SU-DHL-6 (cell line): ENCODE measurements at regions not wholly inside any gene's neighbourhood (a gene's known extent, or its start where the extent isn't known, plus 50 kb on each side); places are given as distances from the start of the nearest gene placed in this dataset.

Source experiments
- CTCF ChIP-seq: fragments of 200-600 bp; sonication (generic); IDR thresholded peaks from one replicate; pipeline ENCODE4 v1.5.1; 2017; ENCODE audit warnings: antibody characterized with exemption, mild to moderate bottlenecking, low read length, moderate library complexity; ENCODE audit not compliant: insufficient read depth, poor library complexity, severe bottlenecking
- EZH2phosphoT487 ChIP-seq: fragments of 200-600 bp; sonication (generic), shearing (Covaris generic); conservative IDR thresholded peaks from 2 replicates; pipeline ENCODE4 v1.6.1; 2018; ENCODE audit warnings: mild to moderate bottlenecking, antibody characterized with exemption, low read length, moderate library complexity, mixed read lengths

GRCh38 chr11:119572481-119573424, 149.8 kb upstream of the THY1 start:
- TF ChIP-seq CTCF (no peak), EZH2phosphoT487 (no peak)
